GM21723 (cell line): ENCODE measurements at regions not wholly inside any gene's neighbourhood (a gene's known extent, or its start where the extent isn't known, plus 50 kb on each side); places are given as distances from the start of the nearest gene placed in this dataset.
"Not testable (repeated sequence)": the region's sequence is repeated elsewhere in the genome, so short reads cannot be mapped to it uniquely, and the experiment has no call there.

ENCODE experiments used
- ATAC-seq: cut with Tn5 transposase; IDR thresholded peaks from one replicate; pipeline ENCODE4 v1.9.1; 2021; ENCODE audit warnings: mild to moderate bottlenecking, moderate library complexity; ENCODE audit not compliant: unreplicated experiment

DNA sequence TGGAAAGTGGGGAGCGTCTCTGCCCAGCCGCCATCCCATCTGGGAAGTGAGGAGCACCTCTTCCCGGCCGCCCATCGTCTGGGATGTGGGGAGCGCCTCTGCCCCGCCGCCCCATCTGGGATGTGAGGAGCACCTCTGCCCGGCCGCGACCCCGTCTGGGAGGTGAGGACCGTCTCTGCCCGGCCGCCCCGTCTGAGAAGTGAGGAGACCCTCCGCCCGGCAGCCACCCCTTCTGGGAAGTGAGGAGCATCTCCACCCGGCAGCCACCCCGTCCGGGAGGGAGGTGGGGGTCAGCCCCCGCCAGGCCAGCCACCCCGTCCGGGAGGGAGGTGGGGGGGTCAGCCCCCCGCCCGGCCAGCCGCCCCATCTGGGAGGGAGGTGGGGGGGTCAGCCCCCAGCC lies 190.0 kb upstream of the MGAT5 start:
- not testable (repeated sequence) for ATAC-seq

DNA sequence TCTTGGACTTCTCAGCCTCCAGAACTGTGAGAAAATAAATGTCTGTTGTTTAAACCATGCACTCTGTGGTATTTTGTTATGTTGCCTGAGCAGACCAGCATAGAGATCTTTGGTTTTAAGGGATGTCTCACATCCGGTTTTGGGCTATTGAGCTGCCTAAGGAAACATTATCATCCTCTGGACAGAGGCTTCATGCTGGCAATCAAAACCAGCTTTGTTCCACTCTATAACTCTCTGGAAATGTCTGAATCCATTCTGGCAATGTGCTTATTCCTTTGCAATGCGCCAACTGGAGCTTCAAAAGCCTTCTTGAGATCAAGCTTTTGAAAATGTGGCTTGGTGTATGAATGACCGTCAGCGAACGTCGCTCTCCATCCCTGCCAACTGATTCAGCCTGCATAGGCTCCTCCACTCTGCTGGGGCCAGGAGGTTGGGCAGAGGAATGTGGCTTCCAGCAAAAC lies 183.6 kb upstream of the MGAT5 start:
- no peak for ATAC-seq

DNA sequence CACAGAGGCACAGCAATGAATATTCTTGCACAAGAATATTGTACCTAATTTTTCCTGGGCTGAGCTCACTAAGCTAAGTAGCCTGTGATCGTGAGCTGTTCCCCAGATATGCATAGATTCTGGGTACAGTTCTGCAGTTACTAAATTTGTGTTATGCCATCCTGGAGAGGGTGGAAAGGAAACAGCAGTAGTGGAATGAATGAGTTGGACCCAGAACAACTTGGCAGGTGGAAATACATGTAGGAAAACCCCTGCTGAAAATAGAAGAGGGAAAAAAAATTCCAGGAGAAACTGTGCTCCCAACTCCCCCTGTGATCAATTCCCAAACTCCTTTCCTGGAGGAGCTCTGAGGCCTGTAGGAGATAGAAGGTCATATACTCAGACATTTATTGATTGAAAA lies 181.5 kb upstream of the MGAT5 start:
- ATAC-seq = no peak

DNA sequence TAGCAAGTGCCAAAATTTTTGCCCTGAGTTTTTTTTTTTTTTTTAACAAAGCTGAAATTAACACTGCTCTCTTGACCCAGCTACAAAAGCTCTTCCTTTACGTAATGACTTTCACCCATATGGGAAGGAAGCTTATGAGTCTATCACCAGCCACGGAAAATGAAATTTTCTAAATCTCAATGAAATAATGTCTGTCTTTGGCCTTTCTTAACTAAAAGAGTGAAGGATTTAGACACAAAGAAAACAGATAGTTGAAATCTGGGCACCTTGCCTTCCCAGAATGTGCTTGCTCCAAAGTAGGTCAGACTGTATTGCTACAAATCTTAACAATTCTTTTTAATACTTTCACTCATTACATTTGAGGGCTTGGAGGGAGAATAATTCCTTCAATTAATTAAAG lies 180.8 kb upstream of the MGAT5 start:
- ATAC-seq = no peak

DNA sequence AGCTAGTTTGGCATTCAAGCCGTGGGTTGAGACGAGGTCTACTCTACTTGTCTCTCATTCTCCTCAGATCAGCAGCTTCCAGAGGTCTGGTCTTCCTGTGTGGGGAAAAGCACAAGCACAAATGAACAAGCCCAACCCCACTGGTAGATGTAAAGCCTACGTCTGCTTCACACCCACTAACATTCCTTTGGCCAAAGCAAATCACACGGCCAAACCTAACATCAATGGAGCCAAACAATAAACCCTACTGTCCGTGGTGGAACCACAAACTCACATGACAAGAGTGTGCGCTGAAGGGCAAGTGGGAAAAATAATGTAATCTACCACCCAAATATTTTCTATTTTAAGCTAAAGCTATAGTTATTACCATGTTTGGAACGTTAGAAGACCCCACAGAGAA lies 179.3 kb upstream of the MGAT5 start:
- no peak for ATAC-seq

DNA sequence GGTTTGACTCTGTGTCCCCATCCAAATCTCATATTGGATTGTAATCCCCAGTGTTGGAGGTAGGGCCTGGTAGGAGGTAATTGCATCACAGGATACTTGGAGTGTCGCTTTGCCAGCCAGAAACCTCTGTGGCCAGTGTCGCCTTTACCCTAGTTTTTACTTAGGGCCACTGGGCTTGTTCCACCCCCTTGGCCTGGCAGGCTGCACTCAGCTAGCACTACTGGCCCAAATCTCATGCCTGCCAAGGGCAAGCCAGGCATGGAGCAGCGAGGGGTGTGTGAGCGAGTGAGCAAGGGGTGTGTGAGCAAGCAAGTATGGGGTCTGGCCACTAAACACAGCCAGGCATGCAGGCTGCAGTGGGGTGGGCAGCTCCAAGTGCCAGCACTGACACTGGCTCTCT lies 178.7 kb upstream of the MGAT5 start:
- no peak for ATAC-seq

DNA sequence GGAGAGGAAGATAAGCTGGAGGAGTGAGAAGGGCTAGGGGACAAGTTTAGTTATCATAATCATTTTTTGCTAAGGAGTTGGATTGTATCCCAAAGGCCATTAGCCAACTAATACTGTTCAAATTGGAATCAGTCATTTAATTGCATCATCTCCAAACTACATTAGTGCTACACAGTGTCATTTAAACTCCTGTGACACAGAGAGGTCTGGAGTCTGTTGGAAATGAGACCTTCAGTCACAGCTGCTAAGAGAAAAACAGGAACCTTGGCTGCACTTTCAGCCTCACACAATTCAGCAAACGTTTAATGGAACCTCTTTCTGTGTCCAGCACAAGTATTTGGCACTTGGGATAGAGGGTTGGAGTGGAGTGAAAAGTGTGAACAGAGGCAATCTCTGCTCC lies 175.5 kb upstream of the MGAT5 start:
- ATAC-seq = no peak

DNA sequence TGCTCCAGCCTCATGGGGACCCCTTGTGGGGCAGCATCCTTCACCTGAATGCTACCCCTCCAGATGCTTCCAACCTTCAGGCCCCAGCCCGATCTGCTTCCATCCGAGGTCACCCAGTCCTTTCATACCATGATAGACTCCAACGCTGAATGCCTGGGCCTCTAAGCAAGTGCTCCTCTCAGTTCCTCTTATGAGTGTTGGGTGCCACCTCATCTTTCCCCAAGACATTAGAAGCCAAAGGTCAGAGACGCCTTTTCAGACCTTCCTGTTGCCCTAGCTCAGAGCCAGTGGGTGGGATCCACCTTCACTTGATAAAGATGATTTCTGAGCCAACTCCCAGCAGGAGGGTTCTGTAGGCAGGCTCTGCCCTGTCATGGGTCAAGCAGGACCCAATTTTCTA lies 174.5 kb upstream of the MGAT5 start:
- ATAC-seq = peak; percentile 99

DNA sequence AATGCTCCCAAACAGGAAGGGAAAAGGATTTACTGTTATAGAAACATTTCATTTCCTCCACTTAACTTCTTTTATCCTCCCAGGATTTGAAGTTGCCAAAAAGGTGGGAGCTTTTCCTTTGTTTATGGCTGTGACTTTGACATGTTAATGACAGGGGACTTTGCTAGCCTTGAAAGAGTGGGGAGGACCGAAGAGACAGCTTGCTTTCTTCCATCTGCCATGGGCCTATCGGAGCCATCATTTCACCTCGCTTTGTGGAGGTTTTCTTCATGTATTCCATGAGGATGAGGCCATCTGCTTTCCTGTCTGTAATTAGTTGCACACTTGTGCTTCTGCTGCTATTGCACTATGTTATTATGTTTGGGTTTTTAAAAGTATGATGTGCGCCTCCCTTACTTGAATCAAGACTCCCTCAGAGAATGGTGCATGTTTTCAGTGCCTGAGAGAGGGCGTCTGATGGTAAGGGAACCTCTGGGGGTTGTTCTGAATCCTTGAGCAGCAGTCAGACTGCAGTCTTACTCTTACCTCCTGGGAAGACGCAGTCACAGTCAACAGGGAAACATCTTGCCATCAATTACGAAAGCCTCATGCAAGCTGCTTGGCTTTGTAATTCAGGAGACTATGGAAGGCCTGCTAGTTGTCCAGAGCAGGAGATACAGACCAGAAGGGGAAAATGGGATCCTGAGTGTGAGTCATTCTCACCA lies 173.3 kb upstream of the MGAT5 start:
- no peak for ATAC-seq

DNA sequence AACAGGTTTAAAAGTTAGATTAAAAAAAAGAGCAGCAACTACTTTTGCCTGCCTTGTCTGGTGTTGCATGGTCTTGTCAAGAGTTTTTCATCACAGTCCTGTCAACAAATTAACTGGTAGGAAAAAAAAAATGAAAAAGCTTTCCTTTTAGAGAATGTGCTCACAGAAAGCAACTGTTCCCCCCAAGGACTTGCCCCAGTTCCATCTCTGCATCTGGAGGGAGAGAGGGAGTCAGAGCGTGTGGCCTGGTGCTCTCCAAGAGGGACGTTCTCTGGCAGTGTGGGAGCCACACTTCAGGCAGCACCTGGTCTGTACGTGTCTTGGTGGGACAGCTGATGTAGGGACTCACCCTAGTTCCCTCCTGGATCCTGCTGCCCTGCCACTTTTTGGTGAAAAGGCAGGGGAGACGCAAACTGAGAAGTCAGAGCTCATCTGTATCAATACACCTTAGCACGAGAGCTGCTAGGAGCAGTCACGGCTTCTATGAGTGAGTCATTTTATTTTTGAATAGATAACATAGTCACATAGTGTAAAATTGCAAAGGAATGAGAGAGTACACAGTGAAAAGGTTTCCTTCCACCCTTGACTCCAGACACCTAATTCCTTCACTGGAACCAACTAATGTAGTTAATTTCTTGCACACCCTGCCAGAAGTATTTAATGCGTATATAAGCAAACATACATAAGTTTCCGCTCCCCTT lies 172.5 kb upstream of the MGAT5 start:
- no peak for ATAC-seq

DNA sequence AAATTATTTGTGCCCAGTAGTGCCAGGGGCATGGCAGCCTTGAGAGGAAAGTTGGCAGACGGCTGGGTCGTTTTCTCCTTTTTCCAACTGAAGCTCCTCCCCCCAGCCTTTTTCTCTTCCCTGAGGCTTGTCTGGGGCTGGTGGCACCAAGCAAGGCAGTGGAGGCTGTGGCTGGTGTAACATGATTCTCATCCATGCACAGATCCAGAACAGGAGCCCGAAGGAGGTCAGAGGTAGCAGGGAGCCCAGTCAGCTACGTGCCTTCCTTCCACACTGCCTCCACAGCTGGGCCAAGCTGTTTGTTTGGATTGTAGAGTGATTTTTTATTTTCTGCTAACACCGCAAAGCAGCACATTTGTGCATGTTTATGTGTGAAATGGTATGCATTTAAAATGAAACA lies 170.3 kb upstream of the MGAT5 start:
- no peak for ATAC-seq

DNA sequence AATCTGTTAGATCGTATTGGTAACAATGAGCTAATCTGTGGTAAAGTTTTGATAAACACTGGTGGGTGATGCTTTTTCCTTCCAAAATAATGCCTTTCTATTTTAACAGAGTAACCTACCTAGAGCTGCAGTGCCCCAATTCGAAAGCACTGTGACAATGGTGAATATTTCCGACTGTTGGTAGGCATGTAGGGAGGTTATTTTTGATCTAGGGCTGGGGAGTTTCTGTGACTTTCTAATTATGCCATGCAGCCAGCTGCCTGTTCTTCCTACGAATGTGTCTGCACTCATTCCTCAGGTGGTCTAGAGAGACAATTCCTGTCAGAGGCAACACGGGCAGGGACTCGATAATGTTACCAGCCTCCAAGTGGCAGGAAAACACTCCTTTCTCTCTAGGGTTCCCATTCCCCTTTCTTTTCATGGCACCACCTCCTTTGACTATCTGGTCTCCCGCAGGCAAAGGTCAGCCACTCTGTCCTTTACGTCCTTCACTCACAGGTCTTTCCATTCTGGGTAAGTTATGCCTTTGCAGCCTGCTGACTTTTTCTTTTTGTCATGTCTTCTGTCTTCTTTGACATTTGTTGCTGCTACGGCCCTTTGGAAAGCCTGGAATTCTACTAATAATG lies 167.2 kb upstream of the MGAT5 start:
- ATAC-seq = no peak

DNA sequence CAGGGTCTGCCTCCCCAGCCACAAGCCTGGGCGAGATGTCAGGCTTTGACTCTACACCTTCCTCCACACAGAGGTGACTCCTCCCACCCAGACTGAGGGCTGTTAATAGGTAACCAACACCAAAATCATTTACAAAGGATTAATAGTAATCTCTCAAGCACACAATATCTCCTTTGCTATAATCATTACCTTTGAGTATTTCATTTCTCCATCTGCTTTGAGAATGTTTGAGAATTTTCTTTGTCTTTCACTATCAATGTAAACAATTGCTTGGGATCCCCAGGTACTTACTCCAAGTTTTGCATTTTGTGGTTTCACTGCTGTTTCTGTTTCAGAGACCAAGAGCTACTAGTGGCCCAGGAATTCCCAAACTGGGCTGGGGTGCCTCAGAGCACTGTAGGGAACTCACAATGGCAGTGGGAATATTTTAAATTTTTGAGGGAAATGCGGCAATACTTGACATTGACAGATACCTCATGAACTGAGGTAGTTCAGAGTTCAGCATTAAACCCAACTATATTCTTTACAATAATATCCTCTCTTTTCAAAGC lies 166.4 kb upstream of the MGAT5 start:
- peak; percentile 60 for ATAC-seq

DNA sequence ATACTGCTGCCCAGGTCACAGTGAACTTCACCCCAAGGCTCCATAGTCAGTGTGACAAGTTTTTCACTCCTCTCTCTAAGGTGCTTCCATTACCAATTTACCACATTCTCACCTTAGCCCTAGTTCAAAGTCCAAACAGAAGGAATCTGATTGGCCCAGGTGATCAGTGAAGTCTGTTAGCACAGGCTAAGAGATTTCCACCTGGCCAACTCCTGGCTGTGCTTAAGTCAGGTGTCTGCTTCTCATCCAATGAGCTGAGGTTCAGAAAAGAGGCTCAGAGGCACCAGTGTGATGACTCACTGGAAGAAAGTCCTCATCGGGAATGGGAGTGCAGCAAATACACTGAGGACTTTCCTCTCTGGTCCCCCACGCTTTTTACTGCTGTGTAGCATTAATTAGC lies 164.4 kb upstream of the MGAT5 start:
- no peak for ATAC-seq

DNA sequence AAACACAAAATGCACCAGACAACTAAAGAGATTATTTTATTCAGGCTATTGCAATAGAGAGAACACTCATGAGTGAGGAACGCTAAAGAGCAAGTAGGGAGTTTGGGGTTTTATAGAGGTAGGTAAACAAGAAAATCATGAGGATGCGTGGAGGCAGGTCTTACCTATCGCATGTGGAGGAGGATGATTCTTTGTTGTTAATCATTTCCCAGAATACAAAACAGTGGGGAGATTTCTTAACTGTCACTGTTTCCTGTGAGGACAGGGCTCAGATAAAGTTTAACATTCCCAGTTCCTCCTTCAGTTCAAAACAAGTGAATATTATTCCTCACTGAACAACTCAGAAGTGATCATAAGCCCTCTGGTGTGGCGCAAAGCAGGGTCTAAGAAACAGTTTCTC lies 156.1 kb upstream of the MGAT5 start:
- no peak for ATAC-seq

DNA sequence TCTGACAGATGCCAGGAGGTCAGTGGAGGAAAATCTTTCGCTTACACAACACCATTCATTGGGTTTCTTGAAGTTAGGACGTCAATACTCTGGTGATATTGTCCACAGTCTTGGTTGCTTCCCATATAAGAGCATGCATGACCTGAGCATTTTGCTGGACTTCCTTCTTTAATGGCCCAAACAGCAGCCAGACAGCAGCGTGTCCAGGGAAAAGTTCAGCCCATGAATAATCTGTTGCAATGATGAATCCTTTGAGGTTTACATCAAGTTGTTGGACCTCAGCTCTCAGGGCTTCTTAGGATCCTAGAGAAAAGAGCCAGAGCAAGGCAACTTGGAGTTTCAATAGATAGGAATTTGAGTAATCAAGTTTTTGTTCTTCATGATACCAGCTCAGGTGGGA lies 155.6 kb upstream of the MGAT5 start:
- no peak for ATAC-seq

DNA sequence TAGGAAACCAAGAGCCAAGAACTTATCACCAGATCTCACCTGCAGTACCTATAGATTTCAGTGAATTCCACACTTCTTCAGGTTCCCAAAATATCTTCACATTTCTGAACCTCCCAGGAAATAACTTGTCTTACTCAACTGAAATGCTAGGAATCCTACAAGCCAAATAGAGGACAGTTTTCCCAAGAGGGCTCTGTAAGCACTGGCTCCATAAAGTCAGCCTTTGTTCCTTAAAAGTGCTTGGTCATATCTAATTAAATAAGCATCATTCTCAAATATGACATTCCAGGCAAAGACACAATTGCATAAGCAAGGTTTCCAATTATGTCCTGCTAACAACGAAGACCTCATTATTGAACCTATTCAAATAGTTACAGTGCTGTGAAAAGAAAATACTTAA lies 154.6 kb upstream of the MGAT5 start:
- ATAC-seq = no peak

DNA sequence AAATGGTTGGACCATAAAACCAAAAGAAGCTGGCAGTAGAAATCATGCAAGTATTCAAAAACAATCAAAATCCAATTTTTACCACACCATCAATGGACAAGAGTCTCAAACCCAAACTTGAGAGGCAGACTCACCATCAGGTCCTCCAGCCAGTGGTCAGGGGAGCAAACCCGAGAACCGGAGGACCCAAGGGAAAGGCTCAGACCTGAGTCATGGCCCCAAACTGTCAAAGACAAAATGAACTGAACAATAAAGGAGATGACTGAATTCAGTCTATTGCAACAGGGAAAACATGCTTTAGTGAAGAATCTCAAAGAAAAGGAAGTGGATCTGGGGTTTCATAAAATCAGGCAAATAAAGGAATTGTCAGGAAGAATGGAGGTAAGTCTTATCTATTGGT lies 150.7 kb upstream of the MGAT5 start:
- no peak for ATAC-seq

DNA sequence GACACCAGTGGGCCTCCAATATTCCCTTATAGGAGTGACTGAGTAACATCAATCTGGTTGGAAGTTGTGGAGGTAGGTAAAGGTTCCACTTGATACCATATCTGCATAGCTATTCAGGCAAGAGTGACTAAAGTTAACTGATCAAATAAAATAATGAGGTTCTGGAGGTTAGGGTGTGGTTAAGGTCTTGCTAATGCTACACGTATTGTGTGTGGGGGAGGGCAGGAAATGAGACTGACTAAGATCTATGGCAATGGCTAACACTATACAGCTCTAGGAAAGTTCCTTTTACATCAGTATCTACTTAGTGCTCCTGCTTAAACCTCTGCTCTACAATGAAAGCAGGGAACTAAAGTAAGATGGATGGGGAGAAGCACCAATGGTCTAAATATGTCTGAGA lies 149.1 kb upstream of the MGAT5 start:
- no peak for ATAC-seq

DNA sequence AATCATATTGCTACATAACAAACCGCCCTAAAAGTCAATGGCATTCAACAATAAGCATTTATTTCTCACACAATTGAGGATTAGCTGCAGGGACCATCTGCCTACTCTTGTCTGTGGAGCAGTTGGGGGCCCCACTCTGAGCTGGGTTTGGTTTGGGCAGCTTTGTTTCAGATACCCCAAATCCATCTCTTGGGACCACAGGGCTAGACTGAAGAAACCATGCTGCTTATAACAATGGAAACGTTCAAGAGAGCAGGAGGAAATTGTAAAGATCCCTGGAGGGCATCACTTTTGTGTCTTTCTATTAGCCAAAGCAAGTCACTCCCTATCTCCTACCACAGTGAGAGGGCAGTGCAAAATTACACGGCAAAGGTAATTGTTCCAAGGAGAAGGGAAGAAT lies 146.5 kb upstream of the MGAT5 start:
- no peak for ATAC-seq

DNA sequence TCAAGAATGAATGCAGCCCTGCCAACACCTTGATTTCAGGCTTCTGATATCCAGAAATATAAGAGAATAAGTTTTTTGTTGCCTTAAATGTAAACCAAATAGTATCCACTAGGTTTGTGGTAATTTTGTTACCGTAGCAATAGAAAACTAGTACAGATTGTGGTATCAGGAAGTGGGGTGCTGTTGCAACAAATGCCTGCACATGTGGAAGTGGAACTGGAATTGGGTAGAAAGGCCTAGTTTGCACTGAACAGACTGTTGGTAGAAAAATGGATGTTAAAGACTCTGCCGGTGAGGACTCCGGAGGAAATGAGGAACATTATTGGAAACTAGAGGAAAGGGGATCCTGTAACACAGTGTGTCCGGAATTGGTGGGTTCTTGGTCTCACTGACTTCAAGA lies 145.8 kb upstream of the MGAT5 start:
- no peak for ATAC-seq

DNA sequence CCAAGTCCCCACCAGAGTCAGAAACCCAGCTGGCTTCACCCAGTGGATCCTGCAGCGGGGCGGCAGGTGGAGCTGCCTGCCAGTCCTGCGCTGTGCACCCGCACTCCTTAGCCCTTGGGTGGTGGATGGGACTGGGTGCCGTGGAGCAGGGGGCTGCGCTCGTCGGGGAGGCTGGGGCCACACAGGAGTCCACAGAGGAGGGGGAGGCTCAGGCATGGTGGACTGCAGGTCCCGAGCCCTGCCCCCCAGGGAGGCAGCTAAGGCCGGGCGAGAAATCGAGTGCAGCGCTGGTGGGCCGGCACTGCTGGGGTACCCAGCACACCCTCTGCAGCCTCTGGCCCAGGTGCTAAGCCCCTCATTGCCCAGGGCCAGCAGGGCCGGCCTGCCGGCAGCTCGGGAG lies 144.6 kb upstream of the MGAT5 start:
- ATAC-seq = no peak
